ENCODE measurements at regions not wholly inside any gene's neighbourhood (a gene's known extent, or its start where the extent isn't known, plus 50 kb on each side); places are given as distances from the start of the nearest gene placed in this dataset.
"Not testable (repeated sequence)": the region's sequence is repeated elsewhere in the genome, so short reads cannot be mapped to it uniquely, and the experiment has no call there.

GRCh38 chr12:104906695-104907094 lies 51.4 kb downstream of the SLC41A2 start:
- Histone ChIP-seq H3K27ac (no peak overlapping the region), H3K9me3 (ENCODE audit: low read depth) (no peaks in the 10 kb centered on the region), H3K36me3 (no peaks in the 10 kb centered on the region), H3K27me3 (no peaks in the 10 kb centered on the region), H3K4me1 (ENCODE audit: low read depth) (no peaks in the 10 kb centered on the region), H3K4me3 (no peak overlapping the region)
- TF ChIP-seq, protein P1, sequence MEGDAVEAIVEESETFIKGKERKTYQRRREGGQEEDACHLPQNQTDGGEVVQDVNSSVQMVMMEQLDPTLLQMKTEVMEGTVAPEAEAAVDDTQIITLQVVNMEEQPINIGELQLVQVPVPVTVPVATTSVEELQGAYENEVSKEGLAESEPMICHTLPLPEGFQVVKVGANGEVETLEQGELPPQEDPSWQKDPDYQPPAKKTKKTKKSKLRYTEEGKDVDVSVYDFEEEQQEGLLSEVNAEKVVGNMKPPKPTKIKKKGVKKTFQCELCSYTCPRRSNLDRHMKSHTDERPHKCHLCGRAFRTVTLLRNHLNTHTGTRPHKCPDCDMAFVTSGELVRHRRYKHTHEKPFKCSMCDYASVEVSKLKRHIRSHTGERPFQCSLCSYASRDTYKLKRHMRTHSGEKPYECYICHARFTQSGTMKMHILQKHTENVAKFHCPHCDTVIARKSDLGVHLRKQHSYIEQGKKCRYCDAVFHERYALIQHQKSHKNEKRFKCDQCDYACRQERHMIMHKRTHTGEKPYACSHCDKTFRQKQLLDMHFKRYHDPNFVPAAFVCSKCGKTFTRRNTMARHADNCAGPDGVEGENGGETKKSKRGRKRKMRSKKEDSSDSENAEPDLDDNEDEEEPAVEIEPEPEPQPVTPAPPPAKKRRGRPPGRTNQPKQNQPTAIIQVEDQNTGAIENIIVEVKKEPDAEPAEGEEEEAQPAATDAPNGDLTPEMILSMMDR (IDR thresholded peaks at IDR 0.05; ENCODE audit: low read depth, low read length) = no peak
- no peak for DNase-seq (ENCODE audit: low read depth in 1 of 2, low spot score in 1 of 2)

DNA sequence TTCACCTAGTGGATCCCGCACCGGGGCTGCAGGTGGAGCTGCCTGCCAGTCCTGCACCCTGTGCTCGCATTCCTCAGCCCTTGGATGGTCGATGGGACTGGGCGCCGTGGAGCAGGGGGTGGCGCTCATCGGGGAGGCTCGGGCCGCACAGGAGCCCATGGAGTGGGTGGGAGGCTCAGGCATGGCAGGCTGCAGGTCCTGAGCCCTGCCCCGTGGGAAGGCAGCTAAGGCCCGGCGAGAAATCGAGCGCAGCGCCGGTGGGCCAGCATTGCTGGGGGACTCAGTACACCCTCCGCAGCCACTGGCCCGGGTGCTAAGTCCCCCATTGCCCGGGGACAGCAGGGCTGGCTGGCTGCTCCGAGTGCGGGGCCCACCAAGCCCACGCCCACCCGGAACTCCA lies 52.6 kb downstream of the SLC41A2 start:
- not testable (repeated sequence) for H3K36me3 ChIP-seq; H3K27me3 ChIP-seq; H3K27ac ChIP-seq; DNase-seq (ENCODE audit: low read depth in 1 of 2, low spot score in 1 of 2); H3K9me3 ChIP-seq (ENCODE audit: low read depth); H3K4me1 ChIP-seq (ENCODE audit: low read depth); H3K4me3 ChIP-seq

GRCh38 chr12:104903648-104904423 lies 54.3 kb downstream of the SLC41A2 start:
- Histone ChIP-seq H3K36me3 (no peaks in the 10 kb centered on the region), H3K4me3 (no peak overlapping the region), H3K9me3 (ENCODE audit: low read depth) (no peaks in the 10 kb centered on the region), H3K27me3 (no peaks in the 10 kb centered on the region), H3K4me1 (ENCODE audit: low read depth) (no peaks in the 10 kb centered on the region), H3K27ac (no peak overlapping the region)
- peak in 1 of 2 donors; percentile 84 for DNase-seq (ENCODE audit: low read depth in 1 of 2, low spot score in 1 of 2)
- TF ChIP-seq, protein P1 (IDR thresholded peaks at IDR 0.05; ENCODE audit: low read depth, low read length) = no peak

- H3K27me3 ChIP-seq = no peaks in the 10 kb centered on the region
- H3K36me3 ChIP-seq = no peaks in the 10 kb centered on the region
- no peaks in the 10 kb centered on the region for H3K4me1 ChIP-seq (ENCODE audit: low read depth)
- H3K27ac ChIP-seq = no peak overlapping the region
- TF ChIP-seq, protein P1 (IDR thresholded peaks at IDR 0.05; ENCODE audit: low read depth, low read length) = no peak
- DNase-seq (ENCODE audit: low read depth in 1 of 2, low spot score in 1 of 2) = no peak
- no peak overlapping the region for H3K4me3 ChIP-seq
- H3K9me3 ChIP-seq (ENCODE audit: low read depth) = no peaks in the 10 kb centered on the region
Observed at GRCh38 chr12:104902125-104902524, 56.0 kb downstream of the SLC41A2 start.

GRCh38 chr12:104896710-104897109 lies 61.4 kb downstream of the SLC41A2 start:
- H3K4me3 ChIP-seq = no peak overlapping the region
- TF ChIP-seq, protein P1 (IDR thresholded peaks at IDR 0.05; ENCODE audit: low read depth, low read length) = no peak
- H3K27ac ChIP-seq = no peak overlapping the region
- H3K4me1 ChIP-seq (ENCODE audit: low read depth) = no peaks in the 10 kb centered on the region
- no peak for DNase-seq (ENCODE audit: low read depth in 1 of 2, low spot score in 1 of 2)
- H3K9me3 ChIP-seq (ENCODE audit: low read depth) = peaks cover 3% of the 10 kb centered on the region
- H3K27me3 ChIP-seq = no peaks in the 10 kb centered on the region
- H3K36me3 ChIP-seq = no peaks in the 10 kb centered on the region

DNA sequence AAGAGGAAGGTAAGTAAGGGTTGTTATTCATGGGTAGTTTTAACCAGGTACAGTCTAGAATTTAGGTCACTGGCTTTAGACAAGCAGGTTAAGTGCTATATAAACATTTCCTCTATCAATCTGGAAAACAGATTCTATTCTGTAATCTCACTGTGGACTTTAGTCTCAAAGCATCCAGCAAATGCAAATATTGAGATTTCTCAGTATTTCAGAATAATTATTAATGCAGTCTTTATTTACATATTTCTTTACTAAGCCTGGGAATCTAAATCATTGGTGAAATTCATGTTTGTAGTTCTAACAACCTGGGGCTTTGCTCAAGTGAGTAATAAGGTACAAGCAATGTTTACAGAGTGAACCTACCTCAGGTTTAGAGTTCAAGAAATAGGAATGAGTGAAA lies 61.9 kb downstream of the SLC41A2 start:
- Histone ChIP-seq H3K36me3 (no peaks in the 10 kb centered on the region), H3K4me1 (ENCODE audit: low read depth) (no peaks in the 10 kb centered on the region), H3K4me3 (no peak overlapping the region), H3K9me3 (ENCODE audit: low read depth) (peaks cover 3% of the 10 kb centered on the region), H3K27me3 (no peaks in the 10 kb centered on the region), H3K27ac (no peak overlapping the region)
- TF ChIP-seq, protein P1 (IDR thresholded peaks at IDR 0.05; ENCODE audit: low read depth, low read length) = no peak
- DNase-seq (ENCODE audit: low read depth in 1 of 2, low spot score in 1 of 2) = no peak

All from cardiac muscle cell (in vitro differentiated cells and primary cell).